HG03045 (cell line): ENCODE measurements at regions not wholly inside any gene's neighbourhood (a gene's known extent, or its start where the extent isn't known, plus 50 kb on each side); places are given as distances from the start of the nearest gene placed in this dataset.

Experiments used
- ATAC-seq: cut with Tn5 transposase; IDR thresholded peaks from one replicate; pipeline ENCODE4 v1.9.1; 2021; ENCODE audit warnings: mild to moderate bottlenecking, moderate library complexity; ENCODE audit not compliant: unreplicated experiment

DNA sequence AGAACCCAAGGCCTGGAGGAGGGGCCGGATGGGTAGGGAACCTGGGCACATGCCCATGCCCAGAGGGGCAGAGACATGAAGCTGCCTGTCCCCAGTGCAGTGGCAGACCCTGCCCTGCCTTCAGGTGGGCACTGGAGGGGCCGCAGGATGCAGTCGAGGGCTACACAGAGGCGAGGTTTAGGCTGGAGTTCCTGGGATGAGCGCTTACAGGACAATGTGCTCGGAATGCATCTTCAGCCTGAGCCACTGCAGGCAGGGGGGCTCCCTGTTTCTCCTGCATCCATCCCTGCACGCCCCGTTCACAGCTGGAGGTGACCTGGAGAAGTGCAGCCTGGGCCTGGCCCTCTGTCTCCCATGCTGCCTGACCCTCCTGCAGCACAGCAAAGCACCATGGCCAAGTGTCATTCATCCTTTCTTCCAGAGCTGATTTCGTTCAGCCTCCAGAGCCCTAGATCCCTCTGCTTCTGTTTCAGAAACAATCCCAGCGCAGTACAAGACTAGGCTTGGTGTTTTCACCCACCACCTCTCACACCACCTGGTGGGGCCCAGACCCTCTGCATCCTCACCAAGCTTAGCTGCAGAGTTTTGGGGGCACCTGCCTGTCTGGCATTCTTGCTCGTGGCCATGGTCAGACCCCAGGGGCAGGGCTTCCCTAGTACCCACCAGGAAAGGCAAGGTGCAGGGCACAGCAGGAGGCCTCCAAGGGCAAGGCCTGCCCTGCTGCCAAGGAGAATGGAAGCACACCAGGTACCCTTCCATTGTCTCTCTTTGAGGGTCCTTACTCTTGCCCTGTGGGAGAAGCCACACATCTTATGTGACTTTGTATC is 311.9 kb downstream of the TCERG1L start:
- ATAC-seq: no peak

DNA sequence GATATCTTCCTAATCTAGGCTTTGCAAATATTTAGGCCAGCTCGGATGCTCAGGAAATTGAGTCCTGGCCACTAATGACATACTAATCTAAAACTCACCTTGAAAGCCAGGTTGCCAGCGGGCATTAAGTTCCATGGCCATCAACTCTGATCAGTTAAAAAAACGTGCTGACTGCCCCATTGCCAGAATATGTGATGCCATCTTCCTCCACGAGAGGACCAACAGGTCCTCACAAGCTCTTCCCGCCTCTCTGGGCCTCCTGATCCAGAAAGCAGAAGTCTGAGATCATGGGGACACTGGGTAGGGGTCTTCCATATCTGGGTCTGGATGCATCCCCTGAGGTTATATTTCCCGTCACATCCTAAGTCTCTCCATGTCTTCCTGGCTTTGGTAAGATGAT is 311.3 kb downstream of the TCERG1L start:
- ATAC-seq: no peak

DNA sequence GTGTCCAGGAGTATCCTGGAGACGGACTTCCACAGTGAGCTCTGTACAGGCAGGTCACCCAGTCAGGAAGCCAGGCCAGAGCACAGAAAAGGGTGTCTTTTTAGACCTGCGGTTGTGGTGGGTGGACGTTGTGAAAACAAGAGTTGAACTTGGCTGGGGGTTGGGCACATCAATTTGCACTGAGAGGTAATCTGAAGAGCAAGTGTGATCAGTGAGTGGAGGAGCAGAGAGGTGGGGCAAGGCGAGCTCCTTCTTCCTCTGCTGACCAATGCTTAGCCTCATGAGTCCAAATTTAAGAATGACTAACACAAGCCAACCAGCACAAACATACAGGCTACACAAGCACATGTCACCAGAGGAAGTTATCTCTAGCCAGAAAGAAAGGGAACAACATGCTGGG is 310.8 kb downstream of the TCERG1L start:
- no peak for ATAC-seq

DNA sequence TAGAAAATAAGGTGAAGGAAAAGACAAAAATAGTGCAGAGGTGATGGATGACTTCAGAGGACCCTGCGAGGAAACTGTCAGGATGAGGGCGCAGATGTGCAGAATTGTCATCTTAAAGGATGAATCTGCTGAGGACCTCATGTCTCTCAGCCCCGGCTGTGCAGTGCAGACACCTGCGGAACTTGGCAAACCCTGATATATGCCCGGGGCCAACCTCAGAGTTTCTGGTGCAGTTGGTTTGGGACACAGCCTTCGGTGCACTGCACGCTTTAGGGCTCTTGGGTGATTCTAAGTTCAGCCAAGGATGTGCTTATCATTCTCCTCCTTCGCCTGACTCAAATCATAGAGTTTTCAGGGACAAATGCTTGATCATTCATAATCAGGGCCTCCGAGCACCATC is 310.1 kb downstream of the TCERG1L start:
- ATAC-seq: no peak

DNA sequence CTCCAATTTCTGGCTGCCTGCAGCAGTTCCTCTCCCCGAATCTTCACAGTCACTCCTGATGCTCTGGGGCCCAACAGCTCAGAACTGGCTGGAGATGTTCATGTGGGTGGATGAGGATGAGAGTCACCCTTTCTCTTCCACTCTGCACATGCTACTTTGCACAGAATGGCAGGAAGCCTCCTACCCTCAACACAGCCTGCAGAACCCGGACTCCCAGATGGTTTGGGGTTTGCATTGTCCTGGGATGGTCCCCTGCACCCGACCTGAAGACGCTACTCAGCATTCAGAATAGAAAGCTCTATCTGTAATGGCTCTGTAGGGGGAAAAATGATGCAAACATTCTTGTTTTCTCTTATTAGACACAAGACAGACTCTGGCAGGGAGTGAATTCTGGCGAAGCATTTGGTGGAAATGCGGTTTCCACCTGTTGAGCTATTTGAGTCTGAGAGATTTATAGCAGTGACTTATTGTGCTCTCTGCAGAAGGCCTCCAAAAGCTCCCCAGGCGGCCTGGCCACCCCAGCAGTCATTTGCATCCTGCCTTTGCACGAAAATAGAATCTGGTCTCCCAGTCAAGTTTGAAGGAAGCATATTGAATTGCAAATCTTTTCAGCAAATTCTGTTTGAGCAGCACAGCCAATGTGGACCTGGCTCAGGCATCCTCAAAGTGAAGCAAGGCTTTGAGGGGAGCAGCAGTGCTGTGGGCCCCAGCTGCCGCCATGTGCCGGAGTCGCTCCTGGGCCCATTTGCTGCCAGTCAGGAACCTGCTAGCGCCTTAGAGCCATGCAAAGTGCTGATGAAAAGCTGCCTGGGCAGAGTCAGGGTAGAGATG is 309.3 kb downstream of the TCERG1L start:
- no peak for ATAC-seq

DNA sequence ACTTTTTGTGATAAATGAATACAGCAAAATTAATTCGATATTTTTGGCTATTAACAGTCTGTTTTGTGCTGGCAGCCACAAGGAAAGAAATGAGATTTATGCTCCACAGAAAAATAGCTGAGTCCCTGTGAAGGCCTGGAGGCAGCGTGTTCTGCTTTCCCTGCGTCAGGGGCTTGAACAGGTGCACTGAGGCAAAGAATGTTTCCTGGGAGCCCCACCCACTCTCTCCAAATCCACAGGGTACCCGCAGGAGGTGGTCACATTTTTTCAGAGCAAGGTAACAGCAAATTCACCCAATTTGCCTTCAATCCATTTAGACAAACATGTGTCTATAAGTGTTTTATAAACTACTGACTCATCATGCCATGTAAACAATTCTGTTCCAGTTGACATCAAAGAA is 308.1 kb downstream of the TCERG1L start:
- no peak for ATAC-seq

DNA sequence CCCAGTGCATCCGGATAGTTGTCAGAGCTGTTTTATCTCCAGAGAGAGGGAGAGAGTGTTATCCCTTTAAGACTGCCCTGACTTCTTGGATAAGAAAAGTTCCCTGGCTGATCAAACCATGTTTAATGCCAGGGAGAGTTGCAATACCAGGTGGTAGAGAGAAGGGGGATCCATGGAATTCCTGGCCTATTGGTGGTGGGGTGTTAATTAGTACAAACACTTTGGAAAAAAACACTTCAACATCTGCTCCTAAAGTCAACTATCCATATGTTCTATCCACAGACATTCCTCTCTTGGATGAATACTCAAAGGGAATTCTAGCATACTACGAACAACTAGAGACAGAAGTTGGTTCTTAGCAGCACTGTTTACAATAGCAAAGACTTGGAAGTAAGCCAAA is 307.2 kb downstream of the TCERG1L start:
- ATAC-seq: no peak

DNA sequence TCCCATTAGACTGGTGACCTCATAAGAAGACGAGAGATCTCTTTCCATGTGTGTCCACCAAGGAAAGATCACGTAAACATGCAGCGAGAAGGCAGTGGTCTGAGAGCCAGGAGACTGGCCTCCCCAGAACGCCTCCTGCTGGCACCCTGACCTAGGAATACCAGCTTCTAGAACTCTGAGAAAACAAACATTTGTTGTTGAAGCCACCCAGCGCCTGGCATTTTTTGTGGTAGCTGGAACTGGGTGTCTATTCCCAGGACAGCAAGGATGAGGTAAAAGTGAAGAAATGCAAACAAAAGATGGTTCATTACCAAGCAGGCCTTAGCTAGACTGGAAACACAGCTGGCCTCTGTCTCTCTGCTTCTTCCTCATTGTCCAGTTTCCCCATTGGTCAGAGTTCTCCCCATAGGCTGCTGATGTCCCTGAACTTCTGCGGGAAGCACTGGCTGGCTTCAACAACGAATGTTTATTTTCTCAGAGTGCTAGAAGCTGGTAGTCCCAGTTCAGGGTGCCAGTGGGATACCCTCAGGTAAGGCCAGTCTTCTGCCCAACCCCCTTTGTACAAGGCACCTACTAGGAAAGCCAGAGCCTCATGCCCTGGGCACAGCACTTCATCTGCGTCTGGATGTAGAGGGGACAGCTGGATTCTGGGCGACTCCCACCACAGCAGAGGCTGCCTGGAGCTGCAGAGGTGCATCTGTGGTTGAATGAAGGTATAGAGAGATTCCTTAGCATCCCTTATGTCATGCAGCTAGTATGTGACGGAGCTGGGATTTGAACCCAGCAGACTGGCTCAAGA is 304.9 kb downstream of the TCERG1L start:
- no peak for ATAC-seq

DNA sequence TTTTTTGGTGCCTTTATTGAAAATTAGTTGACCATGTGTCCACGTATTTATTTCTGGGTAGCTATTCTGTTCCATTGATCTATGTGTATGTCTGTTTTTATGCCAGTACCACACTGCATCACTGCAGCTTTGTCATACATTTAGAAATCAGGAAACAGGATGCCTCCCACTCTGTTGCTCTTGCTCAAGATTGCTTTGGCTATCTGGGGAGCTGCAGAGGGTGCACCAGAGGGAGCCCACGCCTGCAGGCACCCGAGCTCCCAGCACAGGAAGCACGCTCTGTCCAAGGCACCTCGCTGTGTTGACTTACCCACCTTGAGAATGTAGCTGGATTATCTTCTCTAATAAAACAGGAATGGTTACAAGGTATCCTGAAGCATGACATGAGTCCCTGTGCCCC is 301.7 kb downstream of the TCERG1L start:
- ATAC-seq: no peak

DNA sequence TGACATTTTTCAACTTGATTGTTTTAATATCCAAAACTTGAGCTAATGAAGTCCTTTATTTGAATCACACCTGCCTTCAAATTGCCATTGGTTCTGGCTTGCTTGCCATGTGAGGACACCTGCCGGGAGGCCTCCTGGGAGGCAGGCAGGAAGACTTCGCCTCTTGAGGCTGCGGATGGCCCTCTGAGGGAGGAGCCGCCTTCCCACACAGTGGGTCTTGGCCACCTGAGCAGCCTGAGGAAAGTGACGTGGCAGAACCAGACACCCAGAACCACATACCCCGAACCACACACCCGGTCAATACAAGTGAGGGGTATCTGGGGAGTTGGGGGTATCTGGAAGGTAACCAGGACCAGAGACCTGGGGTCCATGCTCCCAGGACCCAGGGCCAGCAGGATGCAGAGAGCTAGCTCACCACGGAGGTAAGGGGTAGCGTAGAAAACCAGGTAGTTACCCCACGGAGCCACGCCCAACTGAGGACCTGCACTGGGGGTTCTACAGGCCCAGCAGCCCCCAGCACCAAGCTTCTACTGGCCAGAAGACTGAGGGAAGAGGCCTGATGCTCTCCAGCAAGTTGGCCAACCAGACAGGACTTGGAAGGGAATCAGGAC is 300.5 kb downstream of the TCERG1L start:
- ATAC-seq: no peak

DNA sequence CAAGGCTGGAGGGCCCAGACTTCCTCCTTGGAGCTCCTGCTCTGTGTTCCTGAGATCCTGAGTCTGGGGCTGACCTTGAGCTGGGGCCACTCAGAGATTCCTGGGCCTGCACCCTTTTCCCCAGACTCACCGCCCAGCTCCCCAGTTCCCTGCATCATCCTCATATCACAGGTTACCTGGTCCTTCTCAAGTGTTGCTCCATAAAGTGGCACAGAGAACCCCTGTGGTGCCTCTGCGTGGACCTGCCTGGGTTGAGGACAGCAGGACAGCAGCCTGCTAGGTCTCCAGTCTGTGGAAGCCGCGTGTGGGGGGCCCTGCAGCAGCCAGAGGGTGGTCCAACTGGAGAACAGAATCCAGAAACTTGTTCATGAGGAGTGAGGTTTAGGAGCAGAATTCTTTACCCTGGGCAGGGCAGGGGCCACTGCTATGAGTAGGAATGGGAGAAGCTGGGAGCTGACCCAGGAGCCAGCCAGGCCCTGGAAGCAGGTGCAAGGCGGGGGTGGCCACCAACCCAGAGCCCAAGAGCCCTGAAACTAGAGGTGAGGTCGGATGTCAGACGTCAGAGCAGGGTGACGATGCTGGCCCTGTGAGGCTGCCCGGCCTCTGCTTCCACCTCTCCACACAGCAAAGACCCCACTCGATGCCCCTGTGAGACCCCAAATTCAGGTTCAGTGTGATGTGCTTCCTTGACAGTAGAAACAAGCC is 299.4 kb downstream of the TCERG1L start:
- no peak for ATAC-seq

DNA sequence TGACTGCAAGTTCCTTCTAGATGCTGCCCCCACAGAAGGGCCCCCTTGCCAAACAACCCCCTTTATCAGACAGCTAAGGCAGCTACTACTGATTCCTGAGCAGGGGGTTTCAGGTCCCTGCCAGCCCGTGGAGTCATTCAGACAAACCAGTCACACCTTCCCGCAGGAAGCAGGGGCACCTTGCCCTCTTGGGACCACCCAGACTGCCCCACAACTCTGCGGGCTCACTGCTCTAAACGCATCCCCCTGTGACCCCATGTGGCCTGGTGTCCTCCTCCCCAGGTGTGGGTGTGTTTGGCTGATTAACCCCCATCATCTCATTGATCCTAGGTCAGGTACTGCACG is 298.9 kb downstream of the TCERG1L start:
- no peak for ATAC-seq

DNA sequence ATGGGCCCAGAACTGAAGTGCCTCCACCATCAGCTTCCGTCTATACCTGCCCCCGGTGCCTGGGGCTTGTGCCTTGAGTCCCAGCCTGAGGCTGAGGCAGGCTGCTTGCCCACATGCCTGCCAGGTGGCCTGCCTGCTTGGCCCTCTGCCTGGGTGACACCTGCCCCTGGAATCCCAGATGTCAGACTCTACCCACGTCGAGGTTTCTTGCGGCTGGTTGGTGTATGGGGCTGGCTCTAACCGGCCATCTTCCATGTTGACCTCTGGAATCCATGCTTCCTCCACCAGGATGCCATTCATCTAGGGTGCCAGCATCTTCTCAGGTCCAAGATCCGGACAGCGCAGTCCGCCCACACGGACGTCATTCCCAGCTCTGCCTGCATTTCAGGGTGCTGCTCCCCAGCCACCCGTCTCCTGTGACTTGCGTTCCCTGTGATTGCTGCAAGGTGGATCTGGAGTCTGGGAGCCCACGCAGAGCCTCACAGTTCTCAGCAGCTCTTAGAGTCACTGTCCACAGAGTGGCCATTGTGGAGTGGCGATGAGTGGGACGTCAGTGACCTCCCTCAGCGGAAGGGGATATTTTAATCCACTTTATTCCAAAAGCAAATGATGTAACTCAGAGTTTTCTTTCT is 298.1 kb downstream of the TCERG1L start:
- no peak for ATAC-seq

DNA sequence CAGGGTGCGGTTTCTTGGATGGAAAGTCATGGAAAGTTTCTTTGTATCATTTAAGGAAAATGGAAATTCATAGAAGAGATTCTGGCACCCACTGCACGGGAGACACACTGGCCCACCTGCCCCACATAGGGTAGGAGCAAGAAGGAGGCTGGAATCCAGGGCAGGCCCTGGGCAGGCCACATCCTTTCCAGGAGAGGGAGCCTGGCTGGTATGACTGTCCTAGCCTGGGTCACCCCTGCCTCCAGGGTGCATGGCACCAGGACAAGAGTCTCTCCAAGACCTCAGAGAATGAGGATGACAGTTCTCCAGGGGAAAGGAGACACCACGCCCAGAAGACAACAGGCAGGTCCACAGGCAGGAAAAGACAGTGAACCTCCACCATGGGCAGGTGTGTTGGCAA is 297.2 kb downstream of the TCERG1L start:
- ATAC-seq: no peak

DNA sequence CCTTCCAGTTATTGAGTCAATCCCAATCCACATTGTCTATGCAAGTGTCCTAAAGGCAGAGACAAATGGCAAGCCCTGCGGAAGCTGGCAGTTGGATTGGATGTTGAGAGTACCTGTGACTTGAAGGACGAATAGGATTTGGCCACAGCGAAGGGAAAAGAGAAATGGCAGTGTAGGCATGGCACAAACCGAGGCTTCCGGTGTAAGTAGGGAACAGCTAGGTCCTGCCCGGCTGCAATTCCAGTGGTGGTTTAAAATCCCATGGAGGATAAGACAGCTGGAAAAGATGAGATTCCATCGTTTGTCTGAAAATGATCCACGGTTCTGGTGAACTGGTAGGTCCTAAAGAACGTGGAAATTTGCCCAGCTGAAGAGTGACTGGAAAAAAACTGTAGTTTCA is 296.2 kb downstream of the TCERG1L start:
- ATAC-seq: no peak

DNA sequence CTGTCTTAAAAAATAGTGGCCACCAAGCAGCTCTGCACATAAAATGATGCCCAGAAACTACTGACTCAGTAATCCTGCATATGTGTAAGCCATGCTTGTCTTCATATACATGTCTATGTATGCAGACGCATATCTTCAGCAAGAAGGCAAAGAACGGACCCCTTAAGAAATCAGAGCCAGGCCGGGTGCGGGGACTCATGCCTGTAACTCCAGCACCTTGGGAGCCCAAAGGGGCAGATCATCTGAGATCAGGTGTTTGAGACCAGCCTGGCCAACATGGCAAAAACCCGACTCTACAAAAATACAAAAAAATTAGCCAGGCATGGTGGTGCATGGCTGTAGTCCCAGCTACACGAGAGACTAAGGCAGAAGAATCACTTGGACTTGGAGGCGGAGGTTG is 295.0 kb downstream of the TCERG1L start:
- ATAC-seq: no peak

DNA sequence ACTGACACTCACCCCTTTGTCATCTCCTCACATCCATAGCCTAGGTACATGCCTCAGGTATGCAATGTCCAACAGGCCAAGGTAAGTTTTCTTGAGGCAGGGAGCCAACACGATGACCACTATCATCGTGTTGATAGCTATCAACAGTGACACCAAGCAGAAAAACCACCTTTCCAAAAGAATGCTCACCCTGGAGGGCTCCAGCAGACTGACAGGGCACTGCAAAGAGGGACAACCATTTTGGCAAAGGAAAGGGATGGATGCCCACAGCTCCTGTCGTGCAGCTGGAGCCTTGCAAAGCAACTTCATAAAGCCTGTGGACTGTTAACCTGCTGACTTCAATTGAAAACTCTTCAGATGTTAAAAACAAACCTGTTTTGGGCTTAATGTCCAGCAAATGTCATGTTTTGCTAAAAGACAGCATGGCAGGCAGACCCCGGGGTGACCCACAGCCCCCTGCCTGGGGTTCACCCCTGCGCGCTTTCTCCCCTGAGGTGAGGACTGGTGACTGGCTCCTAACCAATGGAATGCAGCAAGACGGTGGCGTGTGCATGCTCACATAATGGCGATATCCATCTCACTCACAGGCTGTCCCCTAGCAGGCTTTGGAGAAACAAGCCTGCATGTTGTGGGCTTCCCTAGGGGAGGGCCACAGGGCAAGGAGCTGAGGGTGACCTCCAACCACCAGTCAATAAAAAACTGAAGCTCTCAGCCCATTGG is 293.8 kb downstream of the TCERG1L start:
- no peak for ATAC-seq

DNA sequence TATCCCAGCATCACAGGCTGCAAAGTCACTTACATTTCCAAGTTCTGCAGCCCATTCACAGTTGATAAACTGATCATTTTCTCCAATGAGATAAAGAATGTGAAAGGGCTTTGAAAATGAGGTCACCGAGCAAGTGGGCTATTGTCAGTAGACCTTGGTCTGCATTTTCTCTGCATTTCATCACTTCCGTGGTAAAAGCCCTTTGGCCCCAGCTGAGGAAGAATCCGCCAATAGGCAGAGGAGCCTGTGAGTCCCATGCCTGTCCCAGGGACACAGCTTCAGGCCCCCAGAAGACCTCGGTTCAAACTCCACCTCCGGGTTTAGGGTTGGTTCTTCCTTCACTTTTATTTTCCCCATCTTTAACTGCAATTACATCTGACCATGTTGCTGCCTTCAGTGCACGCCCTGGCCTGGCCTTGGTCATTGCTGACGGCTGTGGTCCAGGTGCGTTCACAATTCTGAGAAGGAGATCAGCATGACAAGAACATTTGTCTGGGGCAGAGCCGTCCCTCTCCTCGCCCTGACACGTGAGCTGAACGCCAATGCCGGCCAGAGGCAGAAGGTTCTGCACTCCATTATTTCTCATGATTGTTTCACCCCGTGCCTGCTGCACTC is 292.5 kb downstream of the TCERG1L start:
- no peak for ATAC-seq

DNA sequence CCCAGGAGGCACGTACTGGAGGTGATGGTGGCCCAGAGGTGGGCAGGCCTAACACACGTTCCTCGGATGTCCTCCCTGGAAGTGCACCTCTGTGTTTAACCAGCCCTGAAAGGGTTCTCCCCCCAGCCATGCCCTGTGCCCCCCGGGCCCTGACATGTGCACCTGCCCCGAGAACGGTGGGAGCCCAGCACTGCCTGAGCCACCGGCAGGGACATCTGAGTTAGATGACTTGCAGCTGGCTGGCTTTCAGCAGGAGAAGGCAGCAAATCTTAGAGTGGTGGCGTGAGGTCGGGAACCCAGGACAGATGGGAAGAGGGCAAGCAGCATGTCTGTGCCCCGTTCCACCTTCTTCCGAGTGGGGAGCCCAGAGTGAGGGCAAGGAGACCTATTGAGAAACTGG is 291.8 kb downstream of the TCERG1L start:
- ATAC-seq: no peak
